SK-N-SH treated with all-trans-retinoic acid at 6 μM for 48 hours (cell line): ENCODE measurements at regions not wholly inside any gene's neighbourhood (a gene's known extent, or its start where the extent isn't known, plus 50 kb on each side); places are given as distances from the start of the nearest gene placed in this dataset.

Experiments used
- ATAC-seq: fragments of 200-7000 bp; cut with Tn5 transposase; 3 replicates; pipeline ENCODE4 v1.9.1; 2020; ENCODE audit warnings: mild to moderate bottlenecking, moderate library complexity
- ARNTL ChIP-seq: fragments of 450-650 bp; formaldehyde crosslinking; IDR thresholded peaks from 2 replicates; pipeline ENCODE4 v1.5.0; 2020; ENCODE audit warnings: low read depth, mild to moderate bottlenecking, moderate library complexity, borderline replicate concordance
- BACH2 ChIP-seq: fragments of 250-450 bp; sonication (Bioruptor Pico); IDR thresholded peaks from 2 replicates; pipeline ENCODE4 v1.9.0; 2021; ENCODE audit warnings: mild to moderate bottlenecking, borderline replicate concordance
- CSDC2 ChIP-seq: fragments of 250-450 bp; sonication (Bioruptor Pico); IDR thresholded peaks from 2 replicates; pipeline ENCODE4 v1.5.0; 2020; ENCODE audit warnings: mild to moderate bottlenecking, moderate library complexity
- CSRNP3 ChIP-seq: fragments of 250-450 bp; sonication (Bioruptor Pico); IDR thresholded peaks from 2 replicates; pipeline ENCODE4 v1.5.1; 2021; ENCODE audit warnings: mild to moderate bottlenecking, moderate library complexity
- GLIS3 ChIP-seq: fragments of 250-450 bp; sonication (Bioruptor Pico); IDR thresholded peaks from 2 replicates; pipeline ENCODE4 v1.5.0; 2020; ENCODE audit warnings: mild to moderate bottlenecking, moderate library complexity
- ISL1 ChIP-seq: fragments of 250-450 bp; sonication (Bioruptor Pico); IDR thresholded peaks from 2 replicates; pipeline ENCODE4 v2.1.2; 2022; ENCODE audit warnings: mild to moderate bottlenecking, moderate library complexity
- OSR1 ChIP-seq: fragments of 250-450 bp; sonication (Bioruptor Pico); IDR thresholded peaks from 2 replicates; pipeline ENCODE4 v1.8.0; 2022; ENCODE audit warnings: moderate library complexity, mild to moderate bottlenecking, inconsistent platforms
- PATZ1 ChIP-seq: fragments of 250-450 bp; sonication (Bioruptor Pico); IDR thresholded peaks from 2 replicates; pipeline ENCODE4 v1.8.0; 2020; ENCODE audit warnings: mild to moderate bottlenecking, moderate library complexity, borderline replicate concordance
- PPARA ChIP-seq: fragments of 250-450 bp; sonication (Bioruptor Pico); IDR thresholded peaks from 2 replicates; pipeline ENCODE4 v1.5.0; 2020; ENCODE audit warnings: mild to moderate bottlenecking, borderline replicate concordance
- RARB ChIP-seq: fragments of 250-450 bp; sonication (Bioruptor Pico); IDR thresholded peaks from 2 replicates; pipeline ENCODE4 v1.8.0; 2021; ENCODE audit warnings: mild to moderate bottlenecking, moderate library complexity
- SNAI2 ChIP-seq: fragments of 250-450 bp; sonication (Bioruptor Pico); IDR thresholded peaks from 2 replicates; pipeline ENCODE4 v1.5.0; 2020; ENCODE audit warnings: mild to moderate bottlenecking, moderate library complexity
- TCF4 ChIP-seq: fragments of 250-450 bp; sonication (Bioruptor Pico); IDR thresholded peaks from 2 replicates; pipeline ENCODE4 v1.8.0; 2021; ENCODE audit warnings: mild to moderate bottlenecking, moderate library complexity, borderline replicate concordance
- TOX ChIP-seq: fragments of 250-450 bp; sonication (Bioruptor Pico); IDR thresholded peaks from 2 replicates; pipeline ENCODE4 v1.8.0; 2021; ENCODE audit warnings: mild to moderate bottlenecking, moderate library complexity, borderline replicate concordance
- ZC3H10 ChIP-seq: fragments of 250-450 bp; sonication (Bioruptor Pico); IDR thresholded peaks from 2 replicates; pipeline ENCODE4 v1.5.1; 2021; ENCODE audit warnings: mild to moderate bottlenecking, moderate library complexity
- ZFP3 ChIP-seq: fragments of 250-450 bp; sonication (Bioruptor Pico); IDR thresholded peaks from 2 replicates; pipeline ENCODE4 v1.5.0; 2020; ENCODE audit warnings: mild to moderate bottlenecking, moderate library complexity
- ZFP30 ChIP-seq: fragments of 450-650 bp; formaldehyde crosslinking; IDR thresholded peaks from 2 replicates; pipeline ENCODE4 v1.5.0; 2022; ENCODE audit warnings: mild to moderate bottlenecking, moderate library complexity
- ZNF565 ChIP-seq: fragments of 450-650 bp; formaldehyde crosslinking; conservative IDR thresholded peaks from 2 replicates; pipeline ENCODE4 v1.5.0; 2020; ENCODE audit warnings: low read depth, mild to moderate bottlenecking, moderate library complexity
- ZNF70 ChIP-seq: fragments of 450-650 bp; formaldehyde crosslinking; IDR thresholded peaks from 2 replicates; pipeline ENCODE4 v1.5.0; 2020; ENCODE audit warnings: mild to moderate bottlenecking, moderate library complexity
- ZNF8 ChIP-seq: fragments of 450-650 bp; formaldehyde crosslinking; IDR thresholded peaks from 2 replicates; pipeline ENCODE4 v1.5.0; 2020; ENCODE audit warnings: mild to moderate bottlenecking, moderate library complexity
- TF ChIP-seq, protein P1 (sequence below): fragments of 250-450 bp; sonication (Bioruptor Pico); IDR thresholded peaks from 2 replicates; pipeline ENCODE4 v1.5.0; 2020; ENCODE audit warnings: mild to moderate bottlenecking, moderate library complexity
- TF ChIP-seq, protein P2 (sequence below): fragments of 250-450 bp; sonication (Bioruptor Pico); IDR thresholded peaks from 2 replicates; pipeline ENCODE4 v1.8.0; 2021; ENCODE audit warnings: low read depth, mild to moderate bottlenecking, moderate library complexity, borderline replicate concordance
- TF ChIP-seq, protein P3 (sequence below): fragments of 250-450 bp; sonication (Bioruptor Pico); IDR thresholded peaks from 2 replicates; pipeline ENCODE4 v1.5.1; 2020; ENCODE audit warnings: low read depth, mild to moderate bottlenecking, moderate library complexity

- ATAC-seq: no peak
- TF ChIP-seq ZFP30 (CRISPR knock-in tag) (no peak), TOX (CRISPR knock-in tag) (no peak), SNAI2 (CRISPR knock-in tag) (no peak), ZNF70 (CRISPR knock-in tag) (no peak), TCF4 (no peak), GLIS3 (CRISPR knock-in tag) (no peak), OSR1 (CRISPR knock-in tag) (no peak)
- TF ChIP-seq, protein P1, sequence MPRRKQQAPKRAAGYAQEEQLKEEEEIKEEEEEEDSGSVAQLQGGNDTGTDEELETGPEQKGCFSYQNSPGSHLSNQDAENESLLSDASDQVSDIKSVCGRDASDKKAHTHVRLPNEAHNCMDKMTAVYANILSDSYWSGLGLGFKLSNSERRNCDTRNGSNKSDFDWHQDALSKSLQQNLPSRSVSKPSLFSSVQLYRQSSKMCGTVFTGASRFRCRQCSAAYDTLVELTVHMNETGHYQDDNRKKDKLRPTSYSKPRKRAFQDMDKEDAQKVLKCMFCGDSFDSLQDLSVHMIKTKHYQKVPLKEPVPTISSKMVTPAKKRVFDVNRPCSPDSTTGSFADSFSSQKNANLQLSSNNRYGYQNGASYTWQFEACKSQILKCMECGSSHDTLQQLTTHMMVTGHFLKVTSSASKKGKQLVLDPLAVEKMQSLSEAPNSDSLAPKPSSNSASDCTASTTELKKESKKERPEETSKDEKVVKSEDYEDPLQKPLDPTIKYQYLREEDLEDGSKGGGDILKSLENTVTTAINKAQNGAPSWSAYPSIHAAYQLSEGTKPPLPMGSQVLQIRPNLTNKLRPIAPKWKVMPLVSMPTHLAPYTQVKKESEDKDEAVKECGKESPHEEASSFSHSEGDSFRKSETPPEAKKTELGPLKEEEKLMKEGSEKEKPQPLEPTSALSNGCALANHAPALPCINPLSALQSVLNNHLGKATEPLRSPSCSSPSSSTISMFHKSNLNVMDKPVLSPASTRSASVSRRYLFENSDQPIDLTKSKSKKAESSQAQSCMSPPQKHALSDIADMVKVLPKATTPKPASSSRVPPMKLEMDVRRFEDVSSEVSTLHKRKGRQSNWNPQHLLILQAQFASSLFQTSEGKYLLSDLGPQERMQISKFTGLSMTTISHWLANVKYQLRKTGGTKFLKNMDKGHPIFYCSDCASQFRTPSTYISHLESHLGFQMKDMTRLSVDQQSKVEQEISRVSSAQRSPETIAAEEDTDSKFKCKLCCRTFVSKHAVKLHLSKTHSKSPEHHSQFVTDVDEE (CRISPR knock-in tag): no peak
- TF ChIP-seq, protein P2, sequence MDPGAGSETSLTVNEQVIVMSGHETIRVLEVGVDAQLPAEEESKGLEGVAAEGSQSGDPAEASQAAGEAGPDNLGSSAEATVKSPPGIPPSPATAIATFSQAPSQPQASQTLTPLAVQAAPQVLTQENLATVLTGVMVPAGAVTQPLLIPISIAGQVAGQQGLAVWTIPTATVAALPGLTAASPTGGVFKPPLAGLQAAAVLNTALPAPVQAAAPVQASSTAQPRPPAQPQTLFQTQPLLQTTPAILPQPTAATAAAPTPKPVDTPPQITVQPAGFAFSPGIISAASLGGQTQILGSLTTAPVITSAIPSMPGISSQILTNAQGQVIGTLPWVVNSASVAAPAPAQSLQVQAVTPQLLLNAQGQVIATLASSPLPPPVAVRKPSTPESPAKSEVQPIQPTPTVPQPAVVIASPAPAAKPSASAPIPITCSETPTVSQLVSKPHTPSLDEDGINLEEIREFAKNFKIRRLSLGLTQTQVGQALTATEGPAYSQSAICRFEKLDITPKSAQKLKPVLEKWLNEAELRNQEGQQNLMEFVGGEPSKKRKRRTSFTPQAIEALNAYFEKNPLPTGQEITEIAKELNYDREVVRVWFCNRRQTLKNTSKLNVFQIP: no peak
- TF ChIP-seq, all 23 proteins: peak for 0
Observed at GRCh38 chr21:27561116-27561515, 594.2 kb upstream of the ADAMTS5 start.

DNA sequence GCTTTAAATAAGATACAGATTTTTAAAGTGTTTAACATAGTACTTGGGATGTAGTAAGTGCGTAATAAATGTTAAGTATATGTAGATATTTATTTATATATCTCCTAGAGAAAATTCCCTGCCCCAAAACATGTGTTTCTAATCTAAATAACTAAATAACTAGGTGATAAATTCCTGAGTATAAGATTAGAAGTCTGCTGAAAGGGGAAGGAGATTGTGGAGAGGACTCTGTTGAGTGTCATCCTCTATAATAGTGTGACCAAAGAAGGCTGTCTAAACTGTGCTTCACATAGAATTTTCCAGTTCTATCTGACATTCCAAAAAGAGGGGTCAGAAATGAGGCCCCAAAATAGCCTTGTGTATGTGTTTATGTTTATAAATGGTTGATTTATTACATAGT, 590.5 kb upstream of the ADAMTS5 start:
- TF ChIP-seq ZC3H10 (no peak), ARNTL (no peak), TOX (CRISPR knock-in tag) (no peak), ZNF565 (no peak), ZNF70 (CRISPR knock-in tag) (no peak), RARB (CRISPR knock-in tag) (no peak), CSRNP3 (CRISPR knock-in tag) (no peak), ISL1 (no peak), CSDC2 (no peak), TCF4 (no peak), ZFP30 (CRISPR knock-in tag) (no peak), ZNF8 (CRISPR knock-in tag) (no peak), BACH2 (CRISPR knock-in tag) (no peak), PPARA (CRISPR knock-in tag) (no peak), ZFP3 (CRISPR knock-in tag) (no peak), PATZ1 (CRISPR knock-in tag) (no peak)
- TF ChIP-seq, protein P3, sequence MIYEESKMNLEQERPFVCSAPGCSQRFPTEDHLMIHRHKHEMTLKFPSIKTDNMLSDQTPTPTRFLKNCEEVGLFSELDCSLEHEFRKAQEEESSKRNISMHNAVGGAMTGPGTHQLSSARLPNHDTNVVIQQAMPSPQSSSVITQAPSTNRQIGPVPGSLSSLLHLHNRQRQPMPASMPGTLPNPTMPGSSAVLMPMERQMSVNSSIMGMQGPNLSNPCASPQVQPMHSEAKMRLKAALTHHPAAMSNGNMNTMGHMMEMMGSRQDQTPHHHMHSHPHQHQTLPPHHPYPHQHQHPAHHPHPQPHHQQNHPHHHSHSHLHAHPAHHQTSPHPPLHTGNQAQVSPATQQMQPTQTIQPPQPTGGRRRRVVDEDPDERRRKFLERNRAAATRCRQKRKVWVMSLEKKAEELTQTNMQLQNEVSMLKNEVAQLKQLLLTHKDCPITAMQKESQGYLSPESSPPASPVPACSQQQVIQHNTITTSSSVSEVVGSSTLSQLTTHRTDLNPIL (CRISPR knock-in tag): no peak
- TF ChIP-seq, protein P2: no peak
- TF ChIP-seq, protein P1 (CRISPR knock-in tag): no peak

More for the DNA sequence above, 590.5 kb upstream of the ADAMTS5 start:
- ATAC-seq: no peak
